H54 (cell line): ENCODE measurements at regions not wholly inside any gene's neighbourhood (a gene's known extent, or its start where the extent isn't known, plus 50 kb on each side); places are given as distances from the start of the nearest gene placed in this dataset.
"Not testable (repeated sequence)": the region's sequence is repeated elsewhere in the genome, so short reads cannot be mapped to it uniquely, and the experiment has no call there.

Experiments
- DNase-seq: peaks from one replicate; pipeline ENCODE4 v3.0.0; 2011; ENCODE audit warnings: low spot score, mixed read lengths; ENCODE audit not compliant: insufficient read length
- FAIRE-seq: peaks from 3 replicates; lab custom pipeline; 2011; peaks lifted over from hg19 to GRCh38; lab: Jason Lieb, UNC
- POLR2A ChIP-seq: IDR thresholded peaks from 2 replicates; pipeline ENCODE4 v1.6.1; 2011; ENCODE audit warnings: low read depth, mild to moderate bottlenecking, low read length

GRCh38 chr1:199612976-199613774 is 414.3 kb upstream of the NR5A2 start:
- TF ChIP-seq POLR2A = no peak
- FAIRE-seq = peak; percentile 76
- peak; percentile 7 for DNase-seq

- FAIRE-seq (no peak), DNase-seq (no peak)
- TF ChIP-seq POLR2A = no peak
Measured at GRCh38 chr1:199616947-199617346, 410.6 kb upstream of the NR5A2 start.

GRCh38 chr1:199619223-199619622 is 408.3 kb upstream of the NR5A2 start:
- no peak for TF ChIP-seq POLR2A
- DNase-seq = no peak
- no peak for FAIRE-seq

- not testable (repeated sequence) for FAIRE-seq, DNase-seq
Measured at GRCh38 chr1:199626228-199626627, 401.3 kb upstream of the NR5A2 start.

GRCh38 chr1:199629624-199630023 is 397.9 kb upstream of the NR5A2 start:
- no peak for FAIRE-seq
- TF ChIP-seq POLR2A = no peak
- DNase-seq = no peak

GRCh38 chr1:199639453-199639852 is 388.1 kb upstream of the NR5A2 start:
- TF ChIP-seq POLR2A = no peak
- no peak for DNase-seq
- FAIRE-seq = no peak

GRCh38 chr1:199641531-199641930 is 386.0 kb upstream of the NR5A2 start:
- FAIRE-seq = no peak
- DNase-seq = no peak
- TF ChIP-seq POLR2A = no peak

- DNase-seq = no peak
- no peak for FAIRE-seq
- TF ChIP-seq POLR2A = no peak
Measured at GRCh38 chr1:199644912-199645311, 382.6 kb upstream of the NR5A2 start.

- FAIRE-seq (peak; percentile 91), DNase-seq (peak; percentile 22)
- no peak for TF ChIP-seq POLR2A
Measured at GRCh38 chr1:199646761-199647160, 380.7 kb upstream of the NR5A2 start.

GRCh38 chr1:199657449-199657848 is 370.1 kb upstream of the NR5A2 start:
- FAIRE-seq = no peak
- no peak for TF ChIP-seq POLR2A
- DNase-seq = no peak

- FAIRE-seq (no peak), DNase-seq (no peak)
- no peak for TF ChIP-seq POLR2A
Measured at GRCh38 chr1:199660071-199660470, 367.4 kb upstream of the NR5A2 start.

GRCh38 chr1:199665371-199665770 is 362.1 kb upstream of the NR5A2 start:
- DNase-seq (no peak), FAIRE-seq (no peak)
- no peak for TF ChIP-seq POLR2A

- no peak for TF ChIP-seq POLR2A
- FAIRE-seq (no peak), DNase-seq (no peak)
Measured at GRCh38 chr1:199667089-199667488, 360.4 kb upstream of the NR5A2 start.

- TF ChIP-seq POLR2A = no peak
- DNase-seq = no peak
- no peak for FAIRE-seq
Measured at GRCh38 chr1:199669916-199670315, 357.6 kb upstream of the NR5A2 start.

- FAIRE-seq (no peak), DNase-seq (no peak)
- no peak for TF ChIP-seq POLR2A
Measured at GRCh38 chr1:199671684-199672083, 355.8 kb upstream of the NR5A2 start.

- DNase-seq (no peak), FAIRE-seq (no peak)
- TF ChIP-seq POLR2A = no peak
Measured at GRCh38 chr1:199675937-199676336, 351.6 kb upstream of the NR5A2 start.
